HCT116 (cell line): ENCODE measurements at regions not wholly inside any gene's neighbourhood (a gene's known extent, or its start where the extent isn't known, plus 50 kb on each side); places are given as distances from the start of the nearest gene placed in this dataset.

ENCODE experiments used
- ATAC-seq: fragments of 200-7000 bp; cut with Tn5 transposase; 2 replicates; pipeline ENCODE4 v1.9.1; 2020; ENCODE audit warnings: mild to moderate bottlenecking, moderate library complexity
- BruUV-seq: library from RNA; stranded (reverse); fragments of 400-500 nt; replicated peaks from 2 replicates; lab custom pipeline; 2021; lab: Mats Ljungman, UMichigan
- CTCF ChIA-PET: fragments of 300-600 bp; sonication (Branson Sonifier 250); formaldehyde crosslinking; loops from one replicate; lab custom pipeline; 2021; ENCODE audit warnings: antibody characterized with exemption; lab: Charles Lee
- POLR2A ChIA-PET: fragments of 300-600, 350-600 bp; sonication (Branson Sonifier 250); formaldehyde crosslinking; loops from one replicate; lab custom pipeline; 2021; ENCODE audit warnings: antibody characterized with exemption; lab: Charles Lee
- RAD21 ChIA-PET, 2 experiments: fragments of 300-600 bp; sonication (Branson Sonifier 250); formaldehyde crosslinking; loops; one replicate each; lab custom pipeline; 2023; ENCODE audit warnings: low total read pairs in 2 of 2; ENCODE audit not compliant: uncharacterized antibody in 2 of 2, unreplicated experiment in 2 of 2, low non-redundant PET in 1 of 2; lab: Charles Lee
- DNase-seq: peaks from one replicate; pipeline ENCODE4 v3.0.0-alpha.2; 2010; ENCODE audit warnings: low read depth, low spot score
- H2AFZ ChIP-seq: fragments of 200-600 bp; shearing (Covaris generic), sonication (generic); 2 replicates; pipeline ENCODE4 v1.6.1; 2017; ENCODE audit warnings: low read depth, mixed run types, mixed read lengths, antibody characterized with exemption, low read length; ENCODE audit not compliant: poor library complexity, severe bottlenecking
- H3K27ac ChIP-seq: 2 replicates; pipeline ENCODE4 v1.5.1; 2012; ENCODE audit warnings: low read depth, low read length
- H3K27me3 ChIP-seq: fragments of 200-600 bp; sonication (generic); 2 replicates; pipeline ENCODE4 v1.6.1; 2016; ENCODE audit warnings: mixed run types, low read length, mixed read lengths; ENCODE audit not compliant: insufficient read depth
- H3K36me3 ChIP-seq, 2 experiments: fragments of 200-500 bp in 1 of 2; fragments of 200-600 bp in 1 of 2; sonication (Bioruptor generic) in 1 of 2; sonication (generic) in 1 of 2; 2 replicates each; pipeline versions ENCODE4 v1.5.1 to v1.6.1; 2014 to 2016; ENCODE audit warnings: low read length in 2 of 2, inconsistent platforms in 1 of 2, mixed read lengths in 1 of 2, mixed run types in 1 of 2; ENCODE audit not compliant: insufficient read depth in 2 of 2, control insufficient read depth in 1 of 2
- H3K4me1 ChIP-seq, 2 experiments: fragments of 200-600 bp in 1 of 2; sonication (generic) in 1 of 2; 2 replicates each; pipeline versions ENCODE4 v1.5.1 to v1.6.1; 2012 to 2017; ENCODE audit warnings: low read length in 2 of 2, inconsistent platforms in 1 of 2, mild to moderate bottlenecking in 1 of 2, mixed read lengths in 1 of 2, mixed run types in 1 of 2, moderate library complexity in 1 of 2; ENCODE audit not compliant: insufficient read depth in 2 of 2, control insufficient read depth in 1 of 2
- H3K4me2 ChIP-seq: fragments of 200-600 bp; sonication (generic); 2 replicates; pipeline ENCODE4 v1.6.1; 2017; ENCODE audit warnings: mixed run types, low read length, mixed read lengths
- H3K4me3 ChIP-seq, 2 experiments: fragments of 200-600 bp in 1 of 2; sonication (generic) in 1 of 2; replicated peaks in 1 of 2; 2 replicates each; pipeline ENCODE4 v1.5.1; 2011 to 2016; ENCODE audit warnings: low read length in 2 of 2, control low read depth in 1 of 2, low read depth in 1 of 2, mild to moderate bottlenecking in 1 of 2, mixed read lengths in 1 of 2, mixed run types in 1 of 2
- H3K79me2 ChIP-seq: fragments of 200-600 bp; sonication (generic); 2 replicates; pipeline ENCODE4 v1.6.1; 2017; ENCODE audit warnings: mild to moderate bottlenecking, mixed run types, low read length, moderate library complexity, mixed read lengths; ENCODE audit not compliant: insufficient read depth
- H3K9ac ChIP-seq: fragments of 200-600 bp; sonication (generic); 2 replicates; pipeline ENCODE4 v1.6.1; 2016; ENCODE audit warnings: low read length, mixed read lengths
- H3K9me2 ChIP-seq: fragments of 200-600 bp; sonication (generic), shearing (Covaris generic); 2 replicates; pipeline ENCODE4 v1.6.1; 2017; ENCODE audit warnings: mixed run types, mild to moderate bottlenecking, moderate library complexity; ENCODE audit not compliant: insufficient read depth
- H3K9me3 ChIP-seq, 2 experiments: fragments of 200-500 bp in 1 of 2; fragments of 200-600 bp in 1 of 2; sonication (Bioruptor generic) in 1 of 2; sonication (generic) in 1 of 2; 2 replicates each; pipeline ENCODE4 v1.6.1; 2014 to 2017; ENCODE audit warnings: low read length in 2 of 2, mixed read lengths in 2 of 2, inconsistent platforms in 1 of 2, low read depth in 1 of 2, mild to moderate bottlenecking in 1 of 2, mixed run types in 1 of 2, moderate library complexity in 1 of 2; ENCODE audit not compliant: control insufficient read depth in 1 of 2, insufficient read depth in 1 of 2
- H4K20me1 ChIP-seq: fragments of 200-600 bp; sonication (generic), shearing (Covaris generic); 2 replicates; pipeline ENCODE4 v1.6.1; 2017; ENCODE audit warnings: mixed run types, mild to moderate bottlenecking, moderate library complexity; ENCODE audit not compliant: insufficient read depth
- CBX3 ChIP-seq: IDR thresholded peaks from 2 replicates; pipeline ENCODE4 v1.6.1; 2012; ENCODE audit warnings: low read depth
- CEBPB ChIP-seq: IDR thresholded peaks from 2 replicates; pipeline ENCODE4 v1.6.1; 2012; ENCODE audit warnings: low read depth
- EGR1 ChIP-seq: IDR thresholded peaks from 2 replicates; pipeline ENCODE4 v1.6.1; 2012; ENCODE audit warnings: low read depth
- EZH2 ChIP-seq: fragments of 200-600 bp; sonication (generic); IDR thresholded peaks from 2 replicates; pipeline ENCODE4 v1.6.1; 2017; ENCODE audit warnings: antibody characterized with exemption, mixed run types
- EZH2phosphoT487 ChIP-seq: fragments of 200-600 bp; IDR thresholded peaks from 2 replicates; pipeline ENCODE4 v1.6.1; 2018; ENCODE audit warnings: antibody characterized with exemption, borderline replicate concordance
- JUND ChIP-seq: IDR thresholded peaks from 2 replicates; pipeline ENCODE4 v1.6.1; 2012
- POLR2A ChIP-seq: IDR thresholded peaks from 2 replicates; pipeline ENCODE4 v1.7.0; 2011; ENCODE audit warnings: borderline replicate concordance; ENCODE audit not compliant: insufficient read depth, insufficient read length; ENCODE audit errors: extremely low read depth
- RAD21 ChIP-seq: IDR thresholded peaks from 2 replicates; pipeline ENCODE4 v1.6.1; 2012; ENCODE audit warnings: low read depth, mild to moderate bottlenecking
- SIN3A ChIP-seq: IDR thresholded peaks from 2 replicates; pipeline ENCODE4 v1.6.1; 2012; ENCODE audit warnings: low read depth
- SP1 ChIP-seq: IDR thresholded peaks from 2 replicates; pipeline ENCODE4 v1.6.1; 2012; ENCODE audit warnings: low read depth
- SRF ChIP-seq: IDR thresholded peaks from 2 replicates; pipeline ENCODE4 v1.6.1; 2012; ENCODE audit warnings: low read depth
- TCF7L2 ChIP-seq: IDR thresholded peaks from 2 replicates; pipeline ENCODE4 v1.7.0; 2011; ENCODE audit warnings: borderline replicate concordance, inconsistent platforms; ENCODE audit not compliant: insufficient read depth, insufficient read length; ENCODE audit errors: extremely low read depth
- YY1 ChIP-seq: IDR thresholded peaks from 2 replicates; pipeline ENCODE4 v1.6.1; 2011; ENCODE audit warnings: low read length, low read depth, moderate library complexity, mild to moderate bottlenecking; ENCODE audit not compliant: insufficient replicate concordance; ENCODE audit errors: extremely low read depth
- intact Hi-C: fragments of 100-400 bp; cut with micrococcal nuclease; formaldehyde crosslinking; loops from 2 replicates; pipeline ENCODE4 v1.10.0; 2022
- TF ChIP-seq, protein P1 (sequence below): IDR thresholded peaks from 2 replicates; pipeline ENCODE4 v1.6.1; 2012

DNA sequence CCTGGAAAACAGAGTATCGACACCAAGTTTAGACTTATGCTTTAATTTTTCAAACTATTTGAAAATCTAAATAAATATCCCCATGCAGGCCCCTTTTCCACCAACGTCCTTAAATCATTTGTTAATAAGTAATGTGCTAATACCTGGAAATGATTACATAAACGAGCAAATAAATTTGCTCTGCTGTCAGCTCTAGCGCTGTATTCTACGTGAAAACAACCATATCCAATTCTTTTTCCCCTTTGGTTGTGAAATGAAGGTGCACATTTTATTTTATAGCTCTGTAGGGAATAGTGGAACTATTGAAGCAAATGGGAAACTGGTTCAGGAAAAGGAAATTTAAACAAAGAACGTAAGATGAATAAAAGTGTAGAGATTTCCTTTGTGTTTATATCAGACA is 137.7 kb upstream of the ZNF608 start:
- H3K9ac ChIP-seq = no peak overlapping the region
- ChIA-PET POLR2A (no interaction called here), CTCF (no interaction called here), RAD21 (no interaction called here)
- no peak overlapping the region for H3K4me3 ChIP-seq
- ATAC-seq (no peak), DNase-seq (no peak)
- no peak overlapping the region for H3K4me2 ChIP-seq
- H3K36me3 ChIP-seq = no peaks in the 10 kb centered on the region
- no peaks in the 10 kb centered on the region for H3K27me3 ChIP-seq
- H2AFZ ChIP-seq = no peak overlapping the region
- H3K4me1 ChIP-seq = peaks cover 0 to 5% of the 10 kb centered on the region in 2 experiments; a peak in 1 of 4 replicates
- intact Hi-C loops = no loop called here
- no peaks in the 10 kb centered on the region for H4K20me1 ChIP-seq
- no peaks in the 10 kb centered on the region for H3K9me2 ChIP-seq
- no peak overlapping the region for H3K27ac ChIP-seq
- H3K79me2 ChIP-seq = no peaks in the 10 kb centered on the region
- H3K9me3 ChIP-seq = no peaks in the 10 kb centered on the region
- TF ChIP-seq EZH2 (no peak), CBX3 (no peak), SP1 (no peak), CEBPB (no peak), YY1 (no peak), TCF7L2 (no peak), SRF (no peak), SIN3A (no peak), JUND (no peak), EZH2phosphoT487 (no peak), EGR1 (no peak), POLR2A (no peak)
- TF ChIP-seq, protein P1, sequence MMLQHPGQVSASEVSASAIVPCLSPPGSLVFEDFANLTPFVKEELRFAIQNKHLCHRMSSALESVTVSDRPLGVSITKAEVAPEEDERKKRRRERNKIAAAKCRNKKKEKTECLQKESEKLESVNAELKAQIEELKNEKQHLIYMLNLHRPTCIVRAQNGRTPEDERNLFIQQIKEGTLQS = no peak
- no TSS peak for BruUV-seq

DNA sequence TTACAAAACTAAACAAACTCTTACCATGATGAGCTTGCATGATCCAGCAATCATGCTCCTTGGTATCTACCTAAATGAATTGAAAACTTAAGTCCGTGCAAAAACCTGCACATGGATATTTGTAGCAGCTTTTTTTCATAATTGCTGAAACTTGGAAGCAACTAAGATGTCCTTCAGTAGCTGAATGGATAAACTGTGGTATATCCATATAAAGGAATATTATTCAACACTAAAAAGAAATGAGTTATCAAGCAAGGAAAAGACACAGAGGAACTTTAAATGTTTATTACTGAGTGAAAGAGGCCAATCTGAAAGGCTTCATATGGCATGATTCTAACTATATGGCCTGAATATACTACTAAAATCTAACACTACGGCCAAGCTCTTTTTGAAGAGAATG is 139.1 kb upstream of the ZNF608 start:
- Histone ChIP-seq H3K9me2 (no peaks in the 10 kb centered on the region), H3K9me3 (no peaks in the 10 kb centered on the region), H3K4me2 (no peak overlapping the region), H3K4me1 (peaks cover 0 to 5% of the 10 kb centered on the region in 2 experiments; a peak in 1 of 4 replicates), H3K9ac (no peak overlapping the region), H3K27ac (no peak overlapping the region), H3K79me2 (no peaks in the 10 kb centered on the region), H4K20me1 (no peaks in the 10 kb centered on the region), H3K36me3 (no peaks in the 10 kb centered on the region), H2AFZ (no peak overlapping the region), H3K27me3 (no peaks in the 10 kb centered on the region), H3K4me3 (no peak overlapping the region)
- TF ChIP-seq JUND = no peak
- no peak for TF ChIP-seq EZH2
- no peak for TF ChIP-seq RAD21
- CTCF ChIA-PET = no interaction called here
- POLR2A ChIA-PET = no interaction called here
- intact Hi-C loops = no loop called here
- RAD21 ChIA-PET = no interaction called here
- BruUV-seq = no TSS peak
- no peak for ATAC-seq
- no peak for DNase-seq
